Vagina (tissue), 2 donors: ENCODE measurements at regions not wholly inside any gene's neighbourhood (a gene's known extent, or its start where the extent isn't known, plus 50 kb on each side); places are given as distances from the start of the nearest gene placed in this dataset.

ENCODE experiments used
- POLR2A ChIP-seq, 2 donors: fragments of 450-650 bp; IDR thresholded peaks; one replicate each; pipeline ENCODE4 v1.6.1; 2017; ENCODE audit warnings: antibody characterized with exemption in 2 of 2, mild to moderate bottlenecking in 2 of 2, moderate library complexity in 2 of 2
- POLR2AphosphoS5 ChIP-seq, 2 donors: sonication (generic); formaldehyde crosslinking; IDR thresholded peaks; one replicate each; pipeline ENCODE4 v1.9.0; 2017; ENCODE audit warnings: antibody characterized with exemption in 2 of 2, mild to moderate bottlenecking in 2 of 2, low read depth in 1 of 2; ENCODE audit not compliant: insufficient read depth in 1 of 2
- TF ChIP-seq, protein P1 (sequence below), 3 experiments: fragments of 450-650 bp in 2 of 3; fragments of 200-600 bp in 1 of 3; sonication (generic) in 1 of 3; IDR thresholded peaks; one replicate each; pipeline ENCODE4 v1.5.1; 2017 to 2019; ENCODE audit warnings: antibody characterized with exemption in 3 of 3, mild to moderate bottlenecking in 2 of 3, moderate library complexity in 2 of 3

DNA sequence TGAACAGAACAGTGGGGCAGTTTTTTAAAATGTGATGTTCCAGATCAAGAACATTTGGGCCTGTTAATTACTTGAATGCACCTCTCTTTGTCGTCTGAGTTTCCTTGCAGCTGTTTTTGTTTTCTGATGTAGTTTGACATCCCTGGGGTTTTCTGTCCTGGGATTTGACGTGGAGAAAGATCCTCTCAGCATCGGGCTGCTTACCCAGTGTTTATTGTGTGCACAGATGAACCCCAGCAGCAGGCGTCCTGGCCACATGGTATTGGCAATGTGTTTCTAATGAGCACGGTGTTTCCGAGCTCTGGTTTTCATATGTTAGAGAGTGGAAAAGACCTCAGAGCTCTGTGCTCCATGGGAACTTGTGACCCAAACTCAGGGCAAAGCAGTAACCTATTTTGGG is 191.1 kb upstream of the IRX3 start:
- TF ChIP-seq POLR2A (IDR thresholded peaks at IDR 0.05) = no peak
- TF ChIP-seq, protein P1, sequence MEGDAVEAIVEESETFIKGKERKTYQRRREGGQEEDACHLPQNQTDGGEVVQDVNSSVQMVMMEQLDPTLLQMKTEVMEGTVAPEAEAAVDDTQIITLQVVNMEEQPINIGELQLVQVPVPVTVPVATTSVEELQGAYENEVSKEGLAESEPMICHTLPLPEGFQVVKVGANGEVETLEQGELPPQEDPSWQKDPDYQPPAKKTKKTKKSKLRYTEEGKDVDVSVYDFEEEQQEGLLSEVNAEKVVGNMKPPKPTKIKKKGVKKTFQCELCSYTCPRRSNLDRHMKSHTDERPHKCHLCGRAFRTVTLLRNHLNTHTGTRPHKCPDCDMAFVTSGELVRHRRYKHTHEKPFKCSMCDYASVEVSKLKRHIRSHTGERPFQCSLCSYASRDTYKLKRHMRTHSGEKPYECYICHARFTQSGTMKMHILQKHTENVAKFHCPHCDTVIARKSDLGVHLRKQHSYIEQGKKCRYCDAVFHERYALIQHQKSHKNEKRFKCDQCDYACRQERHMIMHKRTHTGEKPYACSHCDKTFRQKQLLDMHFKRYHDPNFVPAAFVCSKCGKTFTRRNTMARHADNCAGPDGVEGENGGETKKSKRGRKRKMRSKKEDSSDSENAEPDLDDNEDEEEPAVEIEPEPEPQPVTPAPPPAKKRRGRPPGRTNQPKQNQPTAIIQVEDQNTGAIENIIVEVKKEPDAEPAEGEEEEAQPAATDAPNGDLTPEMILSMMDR (IDR thresholded peaks at IDR 0.05) = no peak
- no peak for TF ChIP-seq POLR2AphosphoS5 (IDR thresholded peaks at IDR 0.05; ENCODE audit: insufficient read depth in 1 of 2, low read depth in 1 of 2)
